PC-3 (cell line): ENCODE measurements at regions not wholly inside any gene's neighbourhood (a gene's known extent, or its start where the extent isn't known, plus 50 kb on each side); places are given as distances from the start of the nearest gene placed in this dataset.

Experiments
- EZH2 ChIP-seq: fragments of 300-600 bp; sonication (generic); IDR thresholded peaks from one replicate; pipeline ENCODE4 v1.6.1; 2017; ENCODE audit warnings: antibody characterized with exemption, mild to moderate bottlenecking, low read length; ENCODE audit not compliant: unreplicated experiment
- TF ChIP-seq, protein P1 (sequence below): fragments of 300-600 bp; sonication (generic); conservative IDR thresholded peaks from 2 replicates; pipeline ENCODE4 v1.5.1; 2017; ENCODE audit warnings: antibody characterized with exemption, low read depth, mild to moderate bottlenecking, low read length

- TF ChIP-seq, protein P1, sequence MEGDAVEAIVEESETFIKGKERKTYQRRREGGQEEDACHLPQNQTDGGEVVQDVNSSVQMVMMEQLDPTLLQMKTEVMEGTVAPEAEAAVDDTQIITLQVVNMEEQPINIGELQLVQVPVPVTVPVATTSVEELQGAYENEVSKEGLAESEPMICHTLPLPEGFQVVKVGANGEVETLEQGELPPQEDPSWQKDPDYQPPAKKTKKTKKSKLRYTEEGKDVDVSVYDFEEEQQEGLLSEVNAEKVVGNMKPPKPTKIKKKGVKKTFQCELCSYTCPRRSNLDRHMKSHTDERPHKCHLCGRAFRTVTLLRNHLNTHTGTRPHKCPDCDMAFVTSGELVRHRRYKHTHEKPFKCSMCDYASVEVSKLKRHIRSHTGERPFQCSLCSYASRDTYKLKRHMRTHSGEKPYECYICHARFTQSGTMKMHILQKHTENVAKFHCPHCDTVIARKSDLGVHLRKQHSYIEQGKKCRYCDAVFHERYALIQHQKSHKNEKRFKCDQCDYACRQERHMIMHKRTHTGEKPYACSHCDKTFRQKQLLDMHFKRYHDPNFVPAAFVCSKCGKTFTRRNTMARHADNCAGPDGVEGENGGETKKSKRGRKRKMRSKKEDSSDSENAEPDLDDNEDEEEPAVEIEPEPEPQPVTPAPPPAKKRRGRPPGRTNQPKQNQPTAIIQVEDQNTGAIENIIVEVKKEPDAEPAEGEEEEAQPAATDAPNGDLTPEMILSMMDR: no peak
- TF ChIP-seq EZH2: no peak
Measured at GRCh38 chr14:81729622-81730021, 196.0 kb upstream of the SEL1L start.
